GM23248 (cell line): ENCODE measurements at regions not wholly inside any gene's neighbourhood (a gene's known extent, or its start where the extent isn't known, plus 50 kb on each side); places are given as distances from the start of the nearest gene placed in this dataset.

Source experiments
- DNase-seq: peaks from one replicate; pipeline ENCODE4 v3.0.0-alpha.2; 2015
- H2AFZ ChIP-seq: fragments of 200-600 bp; sonication (generic); 2 replicates; pipeline ENCODE4 v1.6.1; 2016; ENCODE audit warnings: antibody characterized with exemption
- H3F3A ChIP-seq: fragments of 200-600 bp; sonication (generic); 2 replicates; pipeline ENCODE4 v1.6.1; 2016; ENCODE audit warnings: mild to moderate bottlenecking, antibody characterized with exemption, mixed run types; ENCODE audit not compliant: insufficient read depth
- H3K27ac ChIP-seq: fragments of 200-600 bp; sonication (generic); 2 replicates; pipeline ENCODE4 v1.5.1; 2016; ENCODE audit warnings: mild to moderate bottlenecking
- H3K27me3 ChIP-seq: fragments of 200-600 bp; sonication (generic); replicated peaks from 2 replicates; pipeline ENCODE4 v1.6.1; 2016; ENCODE audit warnings: mild to moderate bottlenecking; ENCODE audit not compliant: insufficient read depth
- H3K36me3 ChIP-seq: fragments of 200-600 bp; sonication (generic); 2 replicates; pipeline ENCODE4 v1.6.1; 2016; ENCODE audit warnings: low read depth, mild to moderate bottlenecking
- H3K4me1 ChIP-seq: fragments of 200-600 bp; sonication (generic); 2 replicates; pipeline ENCODE4 v1.6.1; 2016; ENCODE audit warnings: mild to moderate bottlenecking; ENCODE audit not compliant: insufficient read depth
- H3K4me2 ChIP-seq: fragments of 200-600 bp; sonication (generic); one replicate; pipeline ENCODE4 v1.6.1; 2016; ENCODE audit warnings: mild to moderate bottlenecking; ENCODE audit not compliant: unreplicated experiment
- H3K4me3 ChIP-seq: fragments of 200-600 bp; sonication (generic); 2 replicates; pipeline ENCODE4 v1.5.1; 2016; ENCODE audit warnings: mild to moderate bottlenecking
- H3K79me2 ChIP-seq: fragments of 200-600 bp; sonication (generic); 2 replicates; pipeline ENCODE4 v1.6.1; 2016; ENCODE audit warnings: mild to moderate bottlenecking; ENCODE audit not compliant: insufficient read depth
- H3K9ac ChIP-seq: fragments of 200-600 bp; sonication (generic); 2 replicates; pipeline ENCODE4 v1.6.1; 2016; ENCODE audit warnings: mild to moderate bottlenecking
- H3K9me2 ChIP-seq: fragments of 200-600 bp; sonication (generic); 2 replicates; pipeline ENCODE4 v1.6.1; 2016; ENCODE audit warnings: mixed run types, mild to moderate bottlenecking, moderate library complexity; ENCODE audit not compliant: insufficient read depth
- H3K9me3 ChIP-seq: fragments of 200-600 bp; sonication (generic); one replicate; pipeline ENCODE4 v1.6.1; 2017; ENCODE audit warnings: low read depth
- H4K20me1 ChIP-seq: fragments of 200-600 bp; sonication (generic); 2 replicates; pipeline ENCODE4 v1.6.0; 2016; ENCODE audit not compliant: insufficient read depth
- EZH2 ChIP-seq: fragments of 200-600 bp; sonication (generic); IDR thresholded peaks from 2 replicates; pipeline ENCODE4 v1.6.1; 2018; ENCODE audit warnings: antibody characterized with exemption, mild to moderate bottlenecking; ENCODE audit not compliant: insufficient read depth, poor library complexity, severe bottlenecking
- EZH2phosphoT487 ChIP-seq: fragments of 200-600 bp; sonication (generic); IDR thresholded peaks from 2 replicates; pipeline ENCODE4 v1.6.1; 2018; ENCODE audit warnings: antibody characterized with exemption, moderate library complexity, mild to moderate bottlenecking, low read depth; ENCODE audit not compliant: insufficient read depth
- WGBS, 2 experiments: methylation state at CpG; one replicate each; pipeline ENCODE4 v1.1.6; 2015 to 2017; ENCODE audit warnings: low lambda C conversion rate in 2 of 2, low coverage in 1 of 2; ENCODE audit errors: missing lambda C conversion rate in 2 of 2; 5-methylcytosine and 5-hydroxymethylcytosine counted together
- in situ Hi-C: fragments of 300-500 bp; cut with MboI; formaldehyde crosslinking; loops from 2 replicates; pipeline ENCODE4 v1.15.0; 2020

GRCh38 chr9:85404911-85405565, 336.7 kb downstream of the AGTPBP1 start:
- no peak for DNase-seq
- Histone ChIP-seq H4K20me1 (no peaks in the 10 kb centered on the region), H3K79me2 (no peaks in the 10 kb centered on the region), H3K36me3 (no peaks in the 10 kb centered on the region), H3K27me3 (no peaks in the 10 kb centered on the region), H3K9ac (no peak overlapping the region), H3K27ac (no peak overlapping the region), H3K4me2 (no peak overlapping the region), H2AFZ (no peak overlapping the region), H3F3A (no peaks in the 10 kb centered on the region), H3K4me3 (no peak overlapping the region), H3K4me1 (no peaks in the 10 kb centered on the region), H3K9me2 (no peaks in the 10 kb centered on the region), H3K9me3 (no peaks in the 10 kb centered on the region)
- TF ChIP-seq EZH2 (no peak), EZH2phosphoT487 (no peak)
- in situ Hi-C loops: no loop called here
- WGBS, 2 experiments: 28 to 32% methylated on average over 3 of the region's 3 CpGs

- H3F3A ChIP-seq: no peaks in the 10 kb centered on the region
- no peaks in the 10 kb centered on the region for H3K9me2 ChIP-seq
- no peak overlapping the region for H3K4me3 ChIP-seq
- H3K9me3 ChIP-seq: no peaks in the 10 kb centered on the region
- TF ChIP-seq EZH2: no peak
- no peak for TF ChIP-seq EZH2phosphoT487
- no peaks in the 10 kb centered on the region for H3K27me3 ChIP-seq
- no peaks in the 10 kb centered on the region for H3K4me1 ChIP-seq
- no peaks in the 10 kb centered on the region for H4K20me1 ChIP-seq
- no peak overlapping the region for H2AFZ ChIP-seq
- H3K9ac ChIP-seq: no peak overlapping the region
- H3K4me2 ChIP-seq: no peak overlapping the region
- H3K36me3 ChIP-seq: no peaks in the 10 kb centered on the region
- in situ Hi-C loops: no loop called here
- DNase-seq: no peak
- no peaks in the 10 kb centered on the region for H3K79me2 ChIP-seq
- H3K27ac ChIP-seq: no peak overlapping the region
- 67 to 74% methylated on average over 5 of the region's 5 CpGs for WGBS, 2 experiments
Observed at GRCh38 chr9:85402551-85402950, 339.2 kb downstream of the AGTPBP1 start.

- Histone ChIP-seq H3K36me3 (no peaks in the 10 kb centered on the region), H3F3A (no peaks in the 10 kb centered on the region), H3K4me2 (no peak overlapping the region), H4K20me1 (no peaks in the 10 kb centered on the region), H2AFZ (no peak overlapping the region), H3K9me3 (no peaks in the 10 kb centered on the region), H3K9me2 (no peaks in the 10 kb centered on the region), H3K9ac (no peak overlapping the region), H3K4me1 (no peaks in the 10 kb centered on the region), H3K4me3 (no peak overlapping the region), H3K79me2 (no peaks in the 10 kb centered on the region), H3K27me3 (no peaks in the 10 kb centered on the region), H3K27ac (no peak overlapping the region)
- in situ Hi-C loops: no loop called here
- TF ChIP-seq EZH2 (no peak), EZH2phosphoT487 (no peak)
- WGBS, 2 experiments: 21 to 40% methylated on average over 1 of the region's 1 CpG
- DNase-seq: no peak
Observed at GRCh38 chr9:85401998-85402397, 339.8 kb downstream of the AGTPBP1 start.

- 41 to 42% methylated on average over 6 of the region's 6 CpGs for WGBS, 2 experiments
- H3F3A ChIP-seq: no peaks in the 10 kb centered on the region
- no peaks in the 10 kb centered on the region for H4K20me1 ChIP-seq
- H3K79me2 ChIP-seq: no peaks in the 10 kb centered on the region
- no peaks in the 10 kb centered on the region for H3K4me1 ChIP-seq
- no peaks in the 10 kb centered on the region for H3K36me3 ChIP-seq
- H3K9me3 ChIP-seq: no peaks in the 10 kb centered on the region
- no peak overlapping the region for H3K4me2 ChIP-seq
- H2AFZ ChIP-seq: no peak overlapping the region
- no peak overlapping the region for H3K27ac ChIP-seq
- H3K27me3 ChIP-seq: no peaks in the 10 kb centered on the region
- in situ Hi-C loops: no loop called here
- no peak for TF ChIP-seq EZH2
- no peak for TF ChIP-seq EZH2phosphoT487
- no peak overlapping the region for H3K9ac ChIP-seq
- H3K9me2 ChIP-seq: no peaks in the 10 kb centered on the region
- H3K4me3 ChIP-seq: no peak overlapping the region
- no peak for DNase-seq
Observed at GRCh38 chr9:85397005-85397404, 344.7 kb downstream of the AGTPBP1 start.

GRCh38 chr9:85392260-85392659, 349.5 kb downstream of the AGTPBP1 start:
- WGBS, 2 experiments: 14 to 18% methylated on average over 5 of the region's 5 CpGs
- Histone ChIP-seq H3K9me2 (no peaks in the 10 kb centered on the region), H3K9ac (no peak overlapping the region), H3K4me2 (no peak overlapping the region), H3F3A (no peaks in the 10 kb centered on the region), H3K4me3 (no peak overlapping the region), H3K9me3 (no peaks in the 10 kb centered on the region), H3K27ac (no peak overlapping the region), H2AFZ (no peak overlapping the region), H3K36me3 (no peaks in the 10 kb centered on the region), H3K4me1 (no peaks in the 10 kb centered on the region), H4K20me1 (no peaks in the 10 kb centered on the region), H3K79me2 (no peaks in the 10 kb centered on the region), H3K27me3 (no peaks in the 10 kb centered on the region)
- in situ Hi-C loops: no loop called here
- no peak for DNase-seq
- no peak for TF ChIP-seq EZH2phosphoT487
- no peak for TF ChIP-seq EZH2
